HepG2 (cell line): ENCODE measurements at regions not wholly inside any gene's neighbourhood (a gene's known extent, or its start where the extent isn't known, plus 50 kb on each side); places are given as distances from the start of the nearest gene placed in this dataset.

ENCODE experiments used
- ATAC-seq: fragments of 200-7000 bp; cut with Tn5 transposase; 3 replicates; pipeline ENCODE4 v1.9.1; 2020; ENCODE audit warnings: mild to moderate bottlenecking, moderate library complexity
- BruUV-seq: library from RNA; stranded (reverse); fragments of 400-500 nt; replicated peaks from 2 replicates; lab custom pipeline; 2021; lab: Mats Ljungman, UMichigan
- CTCF ChIA-PET: fragments of 300-600 bp; formaldehyde crosslinking; extraction: SDS; loops from one replicate; lab custom pipeline; 2021; ENCODE audit warnings: low total read pairs, inconsistent platforms, low intra/inter-chr PET ratio; lab: Yijun Ruan, JAX
- POLR2A ChIA-PET: fragments of 350-600 bp; sonication (Branson Sonifier 250); formaldehyde crosslinking; loops from one replicate; lab custom pipeline; 2020; ENCODE audit warnings: antibody characterized with exemption, inconsistent platforms; lab: Yijun Ruan, JAX
- DNase-seq: peaks from one replicate; pipeline ENCODE4 v3.0.0-alpha.2; 2015; ENCODE audit warnings: low spot score
- FAIRE-seq: peaks from 3 replicates; lab custom pipeline; 2011; peaks lifted over from hg19 to GRCh38; lab: Jason Lieb, UNC
- H2AFZ ChIP-seq: one replicate; pipeline ENCODE4 v1.6.1; 2011; ENCODE audit warnings: low read length, inconsistent platforms
- H3K27ac ChIP-seq: fragments of 300-600 bp; 3 replicates; pipeline ENCODE4 v1.8.0; 2011; ENCODE audit warnings: mixed run types, mild to moderate bottlenecking, mixed read lengths, low read length, inconsistent platforms; ENCODE audit not compliant: insufficient read depth; ENCODE audit errors: extremely low read length
- H3K27me3 ChIP-seq, 2 experiments: fragments of 200-600 bp in 1 of 2; 2 replicates in 1 of 2; 3 replicates in 1 of 2; pipeline versions ENCODE4 v1.6.0 to v1.8.0; 2011; ENCODE audit warnings: low read length in 2 of 2, mild to moderate bottlenecking in 2 of 2, moderate library complexity in 2 of 2, inconsistent platforms in 1 of 2; ENCODE audit not compliant: insufficient read depth in 2 of 2, control insufficient read depth in 1 of 2
- H3K36me3 ChIP-seq, 2 experiments: fragments of 200-600 bp in 1 of 2; replicated peaks in 1 of 2; 2 replicates in 1 of 2; 3 replicates in 1 of 2; pipeline versions ENCODE4 v1.5.1 to v1.8.0; 2011; ENCODE audit warnings: low read length in 2 of 2, inconsistent platforms in 1 of 2; ENCODE audit not compliant: insufficient read depth in 2 of 2, control insufficient read depth in 1 of 2
- H3K4me1 ChIP-seq: 2 replicates; pipeline ENCODE4 v1.5.1; 2012; ENCODE audit warnings: low read length, inconsistent platforms; ENCODE audit not compliant: insufficient read depth
- H3K4me2 ChIP-seq: 2 replicates; pipeline ENCODE4 v1.6.0; 2011; ENCODE audit warnings: low read depth, low read length, inconsistent platforms
- H3K4me3 ChIP-seq, 3 experiments: fragments of 200-600 bp in 1 of 3; sonication (generic), shearing (Covaris generic) in 1 of 3; replicated peaks in 1 of 3; 2 replicates each; pipeline ENCODE4 v1.5.1; 2011 to 2016; ENCODE audit warnings: low read length in 3 of 3, inconsistent platforms in 2 of 3, low read depth in 2 of 3, mild to moderate bottlenecking in 2 of 3, control low read depth in 1 of 3, mixed read lengths in 1 of 3; ENCODE audit not compliant: insufficient read depth in 1 of 3
- H3K79me2 ChIP-seq: one replicate; pipeline ENCODE4 v1.6.1; 2011; ENCODE audit warnings: low read length, inconsistent platforms; ENCODE audit not compliant: insufficient read depth
- H3K9ac ChIP-seq: 2 replicates; pipeline ENCODE4 v1.6.0; 2011; ENCODE audit warnings: mild to moderate bottlenecking, low read depth, low read length, inconsistent platforms; ENCODE audit not compliant: insufficient read depth
- H3K9me3 ChIP-seq: 2 replicates; pipeline ENCODE4 v1.5.1; 2012; ENCODE audit warnings: mild to moderate bottlenecking, low read length
- H4K20me1 ChIP-seq: 2 replicates; pipeline ENCODE4 v1.6.0; 2011; ENCODE audit warnings: inconsistent platforms, mild to moderate bottlenecking, low read length, moderate library complexity; ENCODE audit not compliant: insufficient read depth
- AGO1 ChIP-seq: fragments of 200-400 bp; formaldehyde crosslinking; IDR thresholded peaks from 2 replicates; pipeline ENCODE4 v1.6.1; 2017; ENCODE audit warnings: mild to moderate bottlenecking, low read depth, low read length, moderate library complexity; ENCODE audit not compliant: poor library complexity, severe bottlenecking
- ARHGAP35 ChIP-seq: sonication (generic); formaldehyde crosslinking; IDR thresholded peaks from 2 replicates; pipeline ENCODE4 v1.9.0; 2022; ENCODE audit warnings: mild to moderate bottlenecking, inconsistent platforms, moderate library complexity, missing genetic modification reagents, borderline replicate concordance
- CSRNP2 ChIP-seq: sonication (generic); formaldehyde crosslinking; conservative IDR thresholded peaks from 2 replicates; pipeline ENCODE4 v1.8.0; 2022; ENCODE audit warnings: low read depth, missing genetic modification reagents
- FOXO4 ChIP-seq: sonication (generic); formaldehyde crosslinking; conservative IDR thresholded peaks from 2 replicates; pipeline ENCODE4 v1.8.1; 2023; ENCODE audit warnings: missing genetic modification reagents
- GATA4 ChIP-seq: sonication (generic); IDR thresholded peaks from 2 replicates; pipeline ENCODE4 v1.6.1; 2016; ENCODE audit warnings: antibody characterized with exemption, low read depth, borderline replicate concordance
- MAFG ChIP-seq: sonication (generic); formaldehyde crosslinking; IDR thresholded peaks from 2 replicates; pipeline ENCODE4 v1.5.1; 2020; ENCODE audit warnings: mild to moderate bottlenecking, missing genetic modification reagents
- PRDM15 ChIP-seq: sonication (generic); formaldehyde crosslinking; IDR thresholded peaks from 2 replicates; pipeline ENCODE4 v1.4.0; 2020; ENCODE audit warnings: missing genetic modification reagents
- RFXAP ChIP-seq: sonication (generic); formaldehyde crosslinking; IDR thresholded peaks from 2 replicates; pipeline ENCODE4 v1.4.0; 2020; ENCODE audit warnings: missing genetic modification reagents, borderline replicate concordance
- RNF219 ChIP-seq: sonication (generic); formaldehyde crosslinking; IDR thresholded peaks from 2 replicates; pipeline ENCODE4 v1.5.0; 2020; ENCODE audit warnings: mild to moderate bottlenecking, missing genetic modification reagents
- SNRNP70 ChIP-seq: fragments of 200-400 bp; formaldehyde crosslinking; IDR thresholded peaks from 2 replicates; pipeline ENCODE4 v1.6.1; 2017; ENCODE audit warnings: mild to moderate bottlenecking, low read depth, low read length, moderate library complexity
- ZIK1 ChIP-seq: sonication (generic); formaldehyde crosslinking; IDR thresholded peaks from 2 replicates; pipeline ENCODE4 v1.5.0; 2020; ENCODE audit warnings: mild to moderate bottlenecking, low read depth, missing genetic modification reagents, borderline replicate concordance
- ZNF33A ChIP-seq: sonication (generic); formaldehyde crosslinking; IDR thresholded peaks from 2 replicates; pipeline ENCODE4 v1.5.1; 2020; ENCODE audit warnings: missing genetic modification reagents, mild to moderate bottlenecking, moderate library complexity, borderline replicate concordance
- WGBS: methylation state at CpG from one replicate; pipeline ENCODE4 v1.1.6; 2017; ENCODE audit warnings: low lambda C conversion rate; 5-methylcytosine and 5-hydroxymethylcytosine counted together
- in situ Hi-C: cut with HindIII; loops from 2 replicates; pipeline ENCODE4 v1.10.0; 2017; ENCODE audit warnings: low pct_unique_long_range_greater_than_20kb; ENCODE audit not compliant: extremely low pct_ligation_motif_present
- intact Hi-C: fragments of 100-400 bp; cut with micrococcal nuclease; formaldehyde crosslinking; loops from one replicate; pipeline ENCODE4 v1.10.0; 2022; ENCODE audit not compliant: unreplicated experiment
- TF ChIP-seq, protein P1 (sequence below): sonication (generic); formaldehyde crosslinking; IDR thresholded peaks from 2 replicates; pipeline ENCODE4 v1.5.0; 2020; ENCODE audit warnings: missing genetic modification reagents

GRCh38 chr5:58043032-58043945, 416.6 kb downstream of the PLK2 start:
- DNase-seq (no peak), ATAC-seq (no peak), FAIRE-seq (no peak)
- no peak overlapping the region for H3K9ac ChIP-seq
- no peaks in the 10 kb centered on the region for H3K4me1 ChIP-seq
- H3K4me2 ChIP-seq, result no peak overlapping the region
- H3K27ac ChIP-seq, result no peak overlapping the region
- H2AFZ ChIP-seq, result no peak overlapping the region
- CTCF ChIA-PET, result no interaction called here
- no TSS peak for BruUV-seq
- intact Hi-C loops (no loop called here), in situ Hi-C loops (no loop called here)
- no peaks in the 10 kb centered on the region for H3K79me2 ChIP-seq
- H4K20me1 ChIP-seq, result no peaks in the 10 kb centered on the region
- H3K36me3 ChIP-seq, result no peaks in the 10 kb centered on the region
- no peak overlapping the region for H3K4me3 ChIP-seq
- no peaks in the 10 kb centered on the region for H3K27me3 ChIP-seq
- POLR2A ChIA-PET, result no interaction called here
- no peaks in the 10 kb centered on the region for H3K9me3 ChIP-seq
- WGBS, result 0% methylated on average over 2 of the region's 2 CpGs
- TF ChIP-seq, protein P1, sequence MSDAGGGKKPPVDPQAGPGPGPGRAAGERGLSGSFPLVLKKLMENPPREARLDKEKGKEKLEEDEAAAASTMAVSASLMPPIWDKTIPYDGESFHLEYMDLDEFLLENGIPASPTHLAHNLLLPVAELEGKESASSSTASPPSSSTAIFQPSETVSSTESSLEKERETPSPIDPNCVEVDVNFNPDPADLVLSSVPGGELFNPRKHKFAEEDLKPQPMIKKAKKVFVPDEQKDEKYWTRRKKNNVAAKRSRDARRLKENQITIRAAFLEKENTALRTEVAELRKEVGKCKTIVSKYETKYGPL, result no peak
- TF ChIP-seq AGO1, result no peak
- TF ChIP-seq FOXO4 (CRISPR knock-in tag), result no peak
- no peak for TF ChIP-seq GATA4
- no peak for TF ChIP-seq ARHGAP35 (CRISPR knock-in tag)
- TF ChIP-seq RFXAP (CRISPR knock-in tag), result no peak
- TF ChIP-seq ZNF33A, result no peak
- TF ChIP-seq RNF219, result no peak
- TF ChIP-seq MAFG (CRISPR knock-in tag), result no peak
- no peak for TF ChIP-seq CSRNP2 (CRISPR knock-in tag)
- TF ChIP-seq PRDM15 (CRISPR knock-in tag), result no peak
- no peak for TF ChIP-seq SNRNP70
- TF ChIP-seq ZIK1, result no peak
